ENCODE measurements at regions not wholly inside any gene's neighbourhood (a gene's known extent, or its start where the extent isn't known, plus 50 kb on each side); places are given as distances from the start of the nearest gene placed in this dataset.
"Not testable (repeated sequence)": the region's sequence is repeated elsewhere in the genome, so short reads cannot be mapped to it uniquely, and the experiment has no call there.

DNA sequence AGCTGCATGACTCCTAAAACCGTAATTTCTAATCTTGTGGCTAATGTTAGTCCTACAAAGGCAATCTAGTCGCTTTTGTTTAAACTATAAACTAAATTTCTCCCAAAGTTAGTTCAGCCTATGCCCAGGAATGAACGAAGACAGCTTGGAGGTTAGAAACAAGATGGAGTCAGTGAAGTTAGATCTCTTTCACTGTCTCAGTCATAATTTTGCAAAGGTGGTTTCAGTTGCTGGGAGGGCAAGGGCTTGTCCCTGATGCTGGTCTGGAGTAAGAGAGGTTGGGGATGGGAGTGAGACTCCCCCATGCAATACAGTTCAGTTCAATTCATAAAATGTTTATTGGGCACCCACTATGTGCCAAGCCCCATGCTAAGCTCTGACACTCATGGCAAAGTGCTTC lies 362.1 kb downstream of the TYW1 start:
- not testable (repeated sequence) for DNase-seq (ENCODE audit: low read depth in 2 of 3, low spot score in 2 of 3)

DNA sequence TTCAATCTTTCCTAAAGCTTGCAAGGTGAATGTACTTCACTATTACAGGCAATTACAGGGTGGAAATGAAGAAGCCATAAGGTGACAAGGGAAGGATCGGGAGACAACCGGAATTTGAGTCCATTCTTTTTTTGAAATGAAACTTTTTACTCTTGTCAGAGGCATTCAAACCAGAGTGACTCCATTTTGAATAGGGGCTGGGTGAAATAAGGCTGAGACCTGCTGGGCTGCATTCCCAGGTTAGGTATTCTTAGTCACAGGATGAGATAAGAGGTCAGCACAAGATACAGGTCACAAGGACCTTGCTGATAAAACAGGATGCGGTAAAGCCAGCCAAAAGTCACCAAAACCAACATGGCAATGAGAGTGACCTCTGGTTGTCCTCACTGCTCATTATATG lies 363.3 kb downstream of the TYW1 start:
- DNase-seq (ENCODE audit: low read depth in 2 of 3, low spot score in 2 of 3) = no peak

DNA sequence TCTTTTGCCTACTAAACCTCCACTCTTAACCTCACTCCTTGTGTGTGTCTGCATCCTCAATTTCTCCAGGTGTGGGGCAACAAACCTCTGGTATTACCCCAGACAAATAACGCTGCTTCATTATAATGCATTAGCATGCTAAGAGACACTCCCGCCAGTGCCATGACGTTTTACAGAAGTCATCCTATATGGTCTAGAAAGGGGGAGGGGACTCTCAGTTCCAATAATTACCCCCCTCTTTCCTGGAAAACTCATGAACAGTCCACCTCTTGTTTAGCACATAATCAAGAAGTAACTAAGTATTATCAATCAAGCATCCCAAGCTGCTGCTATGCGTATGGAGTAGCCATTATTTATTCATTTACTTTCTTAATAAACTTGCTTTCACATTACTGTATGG lies 364.5 kb downstream of the TYW1 start:
- no peak for DNase-seq (ENCODE audit: low read depth in 2 of 3, low spot score in 2 of 3)

DNA sequence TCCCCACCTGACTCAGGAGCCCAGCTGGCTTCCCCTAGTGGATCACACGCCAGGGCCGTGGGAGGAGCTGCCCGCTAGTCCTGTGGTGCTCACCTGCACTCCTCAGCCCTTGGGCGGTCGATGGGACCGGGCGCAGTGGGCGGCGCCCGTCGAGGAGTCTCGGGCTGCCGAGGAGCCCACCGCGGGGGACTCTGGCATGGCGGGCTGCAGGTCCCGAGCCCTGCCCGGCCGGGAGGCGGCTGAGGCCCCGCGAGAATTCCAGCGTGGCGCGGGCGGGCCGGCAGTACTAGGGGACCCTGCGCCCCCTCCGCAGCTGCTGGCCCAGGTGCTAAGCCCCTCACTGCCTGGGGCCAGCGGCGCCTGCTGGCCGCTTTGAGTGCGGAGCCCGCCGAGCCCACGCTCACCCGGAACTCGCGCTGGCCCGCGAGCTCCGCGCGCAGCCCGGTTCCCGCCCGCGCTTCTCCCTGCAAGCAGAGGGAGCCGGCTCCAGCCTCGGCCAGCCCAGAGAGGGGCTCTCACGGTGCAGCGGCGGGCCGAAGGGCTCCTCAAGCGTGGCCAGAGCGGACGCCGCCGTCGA lies 367.9 kb downstream of the TYW1 start:
- no peak for DNase-seq (ENCODE audit: low read depth in 2 of 3, low spot score in 2 of 3)

DNA sequence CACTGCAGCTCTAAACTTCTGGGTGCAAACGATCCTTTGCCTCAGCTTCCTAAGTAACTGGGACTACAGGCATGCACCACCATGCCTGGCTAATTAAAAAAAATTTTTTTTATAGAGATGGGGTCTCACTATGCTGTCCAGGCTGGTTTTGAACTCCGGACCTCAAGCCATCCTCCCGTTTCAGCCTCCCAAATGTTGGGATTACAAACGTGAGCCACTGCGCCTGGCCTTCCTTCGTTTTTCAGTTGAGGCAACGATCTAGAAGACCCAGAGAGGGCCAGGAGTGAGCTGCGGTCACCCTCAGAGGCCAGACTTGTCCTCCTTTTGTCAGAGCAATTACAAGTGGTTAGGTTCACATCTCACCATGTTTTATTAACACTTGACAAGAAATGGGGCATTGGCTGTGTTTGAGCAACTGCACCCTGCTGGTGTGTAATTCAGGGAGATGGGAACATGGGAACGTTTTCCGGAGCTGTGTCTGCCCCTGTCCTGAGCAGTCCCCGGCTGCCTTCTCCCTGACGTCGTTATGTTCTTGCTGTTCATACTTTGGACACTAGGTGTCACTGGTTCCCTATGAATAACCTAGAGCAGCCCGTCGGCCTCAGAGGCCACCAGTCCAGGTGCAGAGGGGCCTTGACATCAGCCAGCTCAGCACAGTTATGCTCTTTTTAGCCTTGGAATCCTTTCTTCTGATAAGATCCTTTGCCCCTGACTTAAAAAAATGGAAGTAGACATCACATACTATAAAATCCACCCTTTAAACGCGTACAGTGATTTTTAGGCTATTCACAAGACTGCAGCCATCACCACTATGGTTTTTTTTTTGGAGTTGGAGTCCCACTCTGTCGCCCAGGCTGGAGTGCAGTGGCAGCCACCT lies 375.0 kb downstream of the TYW1 start:
- peak in 2 of 3 experiments; percentile 9 to 25 for DNase-seq (ENCODE audit: low read depth in 2 of 3, low spot score in 2 of 3)

DNA sequence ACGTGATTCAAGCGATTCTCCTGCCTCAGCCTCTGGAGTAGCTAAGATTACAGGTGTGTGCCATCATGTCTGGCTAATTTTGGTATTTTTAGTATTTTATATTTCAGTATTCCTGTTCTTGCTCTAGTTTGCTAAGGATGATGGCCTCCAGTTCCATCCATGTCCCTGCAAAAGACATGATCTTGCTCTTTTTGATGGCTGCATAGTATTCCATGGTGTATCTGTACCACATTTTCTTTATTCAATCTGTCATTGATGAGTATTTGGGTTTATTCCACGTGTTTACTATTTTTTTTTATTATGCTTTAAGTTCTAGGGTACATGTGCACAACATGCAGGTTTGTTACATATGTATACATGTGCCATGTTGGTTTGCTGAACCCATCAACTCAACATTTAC lies 376.8 kb downstream of the TYW1 start:
- not testable (repeated sequence) for DNase-seq (ENCODE audit: low read depth in 2 of 3, low spot score in 2 of 3)

DNA sequence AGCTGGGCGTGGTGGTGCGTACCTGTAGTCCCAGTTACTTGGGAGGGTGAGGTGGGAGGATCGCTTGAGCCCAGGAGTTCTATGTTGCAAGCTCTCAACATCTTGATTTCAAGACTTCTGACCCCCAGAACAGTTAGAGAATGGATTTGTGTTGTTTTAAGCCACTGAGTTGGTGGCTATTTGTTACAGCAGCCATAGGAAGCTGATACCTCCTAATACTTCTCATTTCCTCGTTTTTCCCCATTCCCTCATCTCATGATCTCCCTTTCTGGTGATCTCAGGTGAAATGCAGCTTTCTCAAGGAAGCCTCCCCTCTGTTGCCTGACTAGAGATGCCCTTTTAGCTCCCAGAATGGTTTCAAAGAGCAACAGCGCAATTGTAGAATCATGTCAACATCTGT lies 378.8 kb downstream of the TYW1 start:
- DNase-seq (ENCODE audit: low read depth in 2 of 3, low spot score in 2 of 3) = no peak

DNA sequence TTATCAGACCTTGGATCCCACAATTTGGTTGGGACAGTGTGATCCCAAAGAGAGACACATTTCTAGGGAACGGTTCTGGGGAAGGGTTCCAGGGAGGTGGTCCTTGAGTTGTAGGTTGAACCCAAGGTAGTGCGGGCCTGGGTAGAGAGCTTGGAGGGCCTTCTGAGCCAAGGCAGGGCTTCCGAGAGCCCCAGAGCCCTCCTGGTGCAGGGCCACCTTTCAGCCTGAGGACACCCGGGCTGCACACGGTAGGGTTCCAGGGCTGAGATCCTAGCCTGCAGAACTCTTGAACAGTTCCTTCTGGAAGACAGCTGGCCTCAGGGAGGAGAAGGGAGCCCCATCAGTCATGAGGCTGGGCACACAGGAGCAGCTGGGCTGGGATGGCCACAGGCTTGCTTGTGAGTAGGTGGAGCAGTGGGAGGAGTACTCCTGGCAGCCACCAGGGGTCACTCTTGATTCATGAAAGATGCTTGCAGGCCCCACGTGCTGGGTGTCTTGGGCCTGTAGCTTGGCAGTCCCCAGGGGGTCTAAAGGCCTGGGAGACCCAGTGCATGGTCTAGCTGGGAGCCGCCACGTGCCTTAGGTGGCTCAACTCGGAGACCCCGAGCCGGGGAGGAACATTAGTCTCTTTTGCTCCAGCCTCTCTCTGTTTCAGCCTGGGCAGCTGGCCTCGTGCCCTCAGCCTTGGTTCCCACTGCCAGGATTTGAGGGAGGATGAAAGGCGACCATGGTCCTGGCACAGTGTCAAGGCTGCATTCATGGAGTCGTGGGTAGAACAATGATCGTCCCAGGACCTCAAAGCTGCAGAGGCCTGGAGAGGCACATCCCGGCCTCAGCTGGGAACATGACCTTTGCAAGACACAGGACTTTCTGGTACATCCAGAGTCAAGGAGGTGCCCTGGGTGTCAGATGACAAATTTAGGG lies 381.6 kb downstream of the TYW1 start:
- peak in 2 of 3 experiments; percentile 7 to 45 for DNase-seq (ENCODE audit: low read depth in 2 of 3, low spot score in 2 of 3)

DNA sequence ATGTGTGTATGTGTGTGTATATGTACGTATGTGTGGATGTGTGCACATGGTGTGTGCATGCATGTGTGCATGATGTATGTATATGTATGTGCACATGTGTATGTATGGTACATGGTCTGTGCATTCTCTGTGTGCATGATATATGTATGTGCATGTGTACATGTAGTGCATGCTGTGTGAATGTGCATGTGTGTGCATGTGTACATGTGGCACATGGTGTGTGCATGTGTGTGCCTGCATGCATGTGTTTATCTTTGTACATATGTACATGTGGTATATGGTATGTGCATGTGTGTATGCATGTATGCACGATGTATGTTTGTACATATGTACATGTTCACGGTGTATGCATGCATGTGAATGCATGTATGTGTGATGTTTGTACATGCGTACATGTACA lies 383.7 kb downstream of the TYW1 start:
- DNase-seq (ENCODE audit: low read depth in 2 of 3, low spot score in 2 of 3) = no peak

DNA sequence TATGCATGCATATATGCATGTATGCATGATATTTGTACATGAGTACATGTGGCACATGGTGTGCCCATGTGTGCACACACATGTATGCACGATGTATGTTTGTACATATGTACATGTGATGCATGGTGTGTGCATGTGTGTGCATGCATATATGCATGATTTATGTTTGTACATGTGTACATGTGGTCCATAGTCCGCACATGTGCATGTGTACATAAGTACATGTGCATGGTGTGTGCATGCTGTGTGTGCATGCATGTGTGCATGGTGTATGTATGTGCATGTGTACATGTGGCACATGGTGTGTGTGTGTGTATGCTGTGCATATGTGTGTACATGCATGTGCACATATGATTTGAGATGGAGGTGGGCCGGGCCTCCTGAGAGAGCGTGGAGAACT lies 384.2 kb downstream of the TYW1 start:
- DNase-seq (ENCODE audit: low read depth in 2 of 3, low spot score in 2 of 3) = no peak

DNA sequence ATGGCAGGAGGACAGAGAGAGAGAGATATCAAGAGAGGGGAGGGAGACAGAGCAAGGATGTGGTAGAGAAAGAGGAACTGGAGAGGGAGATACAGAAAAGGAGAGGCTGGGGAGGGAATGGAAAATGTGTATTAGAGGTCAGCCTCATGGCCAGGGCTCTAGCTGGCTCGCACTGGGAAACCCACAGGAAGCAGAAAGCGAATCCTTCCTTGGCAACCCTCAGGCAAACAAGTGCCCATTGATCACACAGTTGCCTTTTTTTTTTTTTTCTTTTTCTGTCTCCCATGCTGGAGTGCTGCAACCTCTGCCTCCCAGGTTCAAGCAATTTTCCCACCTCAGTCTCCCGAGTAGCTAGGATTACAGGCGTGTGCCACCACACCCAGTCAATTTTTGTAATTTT lies 391.2 kb downstream of the TYW1 start:
- no peak for DNase-seq (ENCODE audit: low read depth in 2 of 3, low spot score in 2 of 3)

DNA sequence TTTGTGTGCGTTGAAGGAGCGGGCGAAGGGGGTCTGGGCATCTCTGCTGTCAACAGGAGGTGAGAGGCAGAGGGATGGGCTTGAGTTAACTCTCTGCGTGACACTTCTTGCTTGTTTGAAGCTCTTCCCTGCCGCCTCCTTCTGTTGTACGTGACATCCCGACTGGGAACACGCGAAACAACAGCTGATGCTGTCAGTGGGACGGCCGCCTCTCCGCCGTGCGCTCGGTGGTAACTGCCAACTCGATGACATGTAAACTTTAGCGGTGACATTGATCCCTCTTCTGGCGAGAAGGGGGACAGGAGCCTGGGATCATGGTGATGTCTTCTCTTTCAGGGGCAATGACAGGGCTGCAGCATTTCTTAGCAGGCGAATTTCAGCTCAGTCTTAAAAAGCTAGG lies 394.5 kb downstream of the TYW1 start:
- no peak for DNase-seq (ENCODE audit: low read depth in 2 of 3, low spot score in 2 of 3)

DNA sequence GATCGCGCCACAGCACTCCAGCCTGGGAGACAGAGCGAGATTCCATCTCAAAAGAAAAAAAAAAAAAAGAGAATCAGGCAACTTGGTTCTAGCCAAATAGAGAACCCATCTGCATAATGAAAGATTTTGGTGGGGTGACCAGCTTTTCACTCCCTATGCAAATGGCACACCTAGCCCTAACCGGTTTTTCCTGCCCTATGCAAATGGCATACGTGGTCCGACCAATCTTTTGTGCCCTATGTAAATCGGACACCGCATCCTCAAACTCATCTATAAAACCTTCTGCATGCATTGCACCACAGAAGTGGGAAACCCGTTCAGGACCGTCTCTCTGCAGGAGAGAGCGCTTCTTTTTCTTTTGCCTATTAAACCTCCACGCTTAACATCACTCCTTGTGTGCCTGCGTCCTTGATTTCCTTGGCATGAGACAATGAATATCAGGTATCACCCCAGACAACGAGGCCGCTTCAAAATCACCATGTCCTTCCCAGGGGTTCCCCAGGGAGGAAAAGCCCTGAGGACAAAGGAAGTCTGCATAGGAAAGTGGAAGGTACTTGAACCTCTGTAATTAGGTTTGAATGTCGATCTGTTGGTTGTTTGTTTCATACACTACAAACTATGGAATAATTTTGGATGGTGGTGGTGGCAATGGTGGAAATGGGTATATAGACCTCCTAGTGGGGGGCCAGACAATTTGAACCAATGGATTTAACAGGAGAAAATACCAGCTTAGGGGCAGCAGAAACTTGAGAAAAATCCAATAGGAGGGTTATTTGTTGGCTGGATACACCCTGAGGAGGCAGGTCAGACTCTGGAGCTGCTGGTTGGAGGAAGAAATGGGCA lies 396.2 kb downstream of the TYW1 start:
- DNase-seq (ENCODE audit: low read depth in 2 of 3, low spot score in 2 of 3) = no peak

DNA sequence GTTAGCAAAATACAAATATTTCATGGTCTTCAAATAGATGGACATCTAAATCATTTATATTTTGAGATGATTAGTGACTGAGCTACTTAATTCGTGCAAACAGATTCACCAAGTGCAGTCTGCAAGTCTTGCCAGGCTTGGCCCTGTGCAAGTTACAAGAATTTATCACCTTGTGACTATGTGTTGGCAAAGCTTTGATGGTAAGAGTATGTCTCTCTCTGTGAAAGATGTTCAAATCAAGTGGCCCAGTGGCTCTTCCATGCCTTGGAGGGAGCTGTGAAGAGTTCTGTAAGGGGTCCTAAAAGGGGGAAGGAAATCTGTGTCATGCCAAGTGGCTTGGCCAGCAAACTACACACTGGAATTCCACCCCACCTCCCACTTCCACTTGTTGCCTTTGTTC lies 397.3 kb downstream of the TYW1 start:
- DNase-seq (ENCODE audit: low read depth in 2 of 3, low spot score in 2 of 3) = no peak

DNA sequence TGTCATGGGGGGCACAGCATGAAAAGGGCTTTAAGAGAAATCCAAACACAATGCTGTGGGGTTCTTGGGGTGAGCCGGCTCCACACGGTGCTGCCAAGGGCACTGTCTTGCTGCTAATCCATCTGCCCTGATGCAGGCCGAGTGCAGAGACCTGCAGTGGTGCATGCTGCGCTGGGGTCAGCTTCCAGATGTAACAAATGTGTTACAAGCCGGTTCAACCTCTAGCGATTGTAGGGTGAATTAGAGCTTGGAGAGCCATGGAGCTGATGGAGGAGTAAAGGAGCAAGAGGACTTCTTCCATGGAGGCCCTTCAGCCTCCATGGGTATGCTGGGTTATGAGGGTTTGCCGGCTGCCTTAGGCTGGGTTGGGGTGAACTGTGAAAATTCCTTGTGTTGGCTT lies 402.3 kb downstream of the TYW1 start:
- DNase-seq (ENCODE audit: low read depth in 2 of 3, low spot score in 2 of 3) = no peak

DNA sequence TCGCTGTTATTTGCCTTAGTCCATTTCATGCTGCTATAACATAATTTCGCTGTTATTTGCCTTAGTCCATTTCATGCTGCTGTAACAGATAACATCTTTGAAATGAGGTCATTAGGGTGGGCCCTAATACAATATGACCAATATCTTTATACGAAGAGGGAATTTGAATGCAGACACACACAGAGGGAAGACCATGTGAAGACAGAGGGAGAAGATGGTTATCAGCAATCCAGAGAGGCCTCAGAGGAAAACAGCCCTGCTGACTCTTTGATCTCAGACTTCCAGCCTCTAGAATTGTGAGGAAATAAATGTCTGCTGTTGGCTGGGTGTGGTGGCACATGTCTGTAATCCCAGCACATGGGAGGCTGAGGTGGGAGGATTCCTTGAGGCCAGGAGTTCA lies 404.9 kb downstream of the TYW1 start:
- no peak for DNase-seq (ENCODE audit: low read depth in 2 of 3, low spot score in 2 of 3)

DNA sequence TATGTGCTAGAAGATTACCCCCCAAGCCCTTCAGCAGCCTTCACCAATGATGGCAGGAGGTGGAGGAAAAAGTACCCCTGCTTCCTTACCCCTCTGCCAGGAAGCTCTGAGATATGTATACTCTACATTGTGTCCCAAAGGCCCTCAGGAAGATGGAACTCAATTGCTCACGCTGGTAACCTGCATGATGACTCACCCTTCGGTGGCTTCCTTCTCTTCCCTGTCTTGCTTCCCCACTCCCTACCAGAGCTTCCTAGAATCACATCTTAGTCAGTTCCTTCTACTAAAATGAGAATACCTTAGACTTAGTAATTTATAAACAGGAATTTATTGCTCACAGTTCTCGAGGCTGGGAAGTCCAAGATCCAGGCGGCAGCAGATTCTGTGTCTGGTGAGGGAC lies 405.6 kb downstream of the TYW1 start:
- DNase-seq (ENCODE audit: low read depth in 2 of 3, low spot score in 2 of 3) = no peak

DNA sequence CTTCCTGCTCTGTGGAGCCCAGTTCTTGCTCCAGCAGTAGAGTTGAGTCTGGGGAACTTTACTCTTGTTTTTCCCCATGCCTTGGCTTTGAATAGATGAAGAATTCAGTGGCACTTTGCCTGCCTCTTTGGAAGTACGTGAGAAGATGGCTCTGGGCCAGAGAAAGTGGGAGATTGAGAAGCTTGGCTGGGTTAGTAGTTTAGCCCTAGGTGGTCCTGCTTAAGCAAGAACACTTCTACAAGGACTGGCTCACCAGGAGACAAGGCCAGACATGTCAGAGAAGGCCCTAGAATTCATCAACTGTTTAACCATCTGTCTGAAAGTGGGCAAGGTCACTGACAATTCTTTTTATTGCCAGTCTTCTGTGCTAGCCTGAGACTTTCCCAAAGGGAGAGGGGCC lies 410.3 kb downstream of the TYW1 start:
- DNase-seq (ENCODE audit: low read depth in 2 of 3, low spot score in 2 of 3) = no peak

DNA sequence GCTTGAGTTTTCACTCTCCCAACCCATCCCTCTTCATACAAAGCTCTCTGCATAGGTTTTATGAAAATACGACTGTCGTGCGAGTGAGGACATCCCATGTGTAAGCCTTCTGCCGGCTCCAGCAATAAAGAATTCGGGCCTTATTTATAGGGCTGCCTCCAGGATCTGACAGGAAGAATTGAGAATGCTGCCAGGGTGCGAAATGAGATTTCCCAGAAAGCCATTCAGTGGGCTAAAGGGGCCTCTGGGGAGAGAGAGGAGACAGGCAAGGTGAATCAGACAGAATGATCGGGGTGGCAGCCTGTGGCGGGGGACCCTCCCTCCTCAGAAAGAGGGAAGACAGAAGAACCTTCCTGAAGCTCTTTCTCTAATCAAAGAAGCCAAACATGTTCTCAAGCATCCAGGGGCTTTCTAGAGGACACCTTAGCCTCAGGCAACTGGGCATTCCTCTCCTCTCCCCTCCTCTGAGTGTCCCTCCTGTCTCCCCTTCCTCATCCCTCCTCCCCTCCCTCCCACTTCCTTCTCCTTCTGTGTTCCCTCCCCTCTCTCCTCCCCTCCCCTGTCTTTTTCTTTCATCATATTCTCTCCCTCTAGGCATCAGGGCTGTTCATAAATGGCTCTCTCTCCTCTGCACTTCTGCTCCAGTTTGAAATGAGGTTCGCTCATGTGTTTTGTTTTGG lies 410.9 kb downstream of the TYW1 start:
- no peak for DNase-seq (ENCODE audit: low read depth in 2 of 3, low spot score in 2 of 3)

DNA sequence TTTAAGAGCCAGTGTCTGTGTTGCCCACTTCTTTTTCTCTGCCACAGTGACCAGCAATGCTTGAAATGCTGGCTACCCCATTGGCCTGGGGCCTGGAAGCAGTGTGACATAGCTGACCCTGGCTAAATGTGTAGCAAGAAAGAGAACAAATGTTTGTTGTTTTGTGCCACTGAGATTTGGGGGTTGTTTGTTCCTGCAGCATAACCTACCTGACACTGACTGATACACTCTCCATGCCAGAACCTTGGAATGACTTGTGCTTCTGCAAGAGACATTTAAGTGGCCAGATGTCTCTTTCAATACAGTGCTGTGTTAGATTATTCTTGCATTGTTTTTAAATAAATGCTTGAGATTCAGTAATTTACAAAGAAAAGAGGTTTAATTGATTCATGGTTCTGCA lies 411.5 kb downstream of the TYW1 start:
- DNase-seq (ENCODE audit: low read depth in 2 of 3, low spot score in 2 of 3) = no peak

Measured in activated CD8-positive, alpha-beta memory T cell treated with anti-CD3 and anti-CD28 coated beads for 48 hours (primary cell).